SHP77 treated with DMSO at 0.1 percent for 48 hours (cell line): ENCODE measurements at regions not wholly inside any gene's neighbourhood (a gene's known extent, or its start where the extent isn't known, plus 50 kb on each side); places are given as distances from the start of the nearest gene placed in this dataset.

Experiments
- DNase-seq: peaks from one replicate; lab custom pipeline; 2025; lab: John Stamatoyannopoulos, UW

DNA sequence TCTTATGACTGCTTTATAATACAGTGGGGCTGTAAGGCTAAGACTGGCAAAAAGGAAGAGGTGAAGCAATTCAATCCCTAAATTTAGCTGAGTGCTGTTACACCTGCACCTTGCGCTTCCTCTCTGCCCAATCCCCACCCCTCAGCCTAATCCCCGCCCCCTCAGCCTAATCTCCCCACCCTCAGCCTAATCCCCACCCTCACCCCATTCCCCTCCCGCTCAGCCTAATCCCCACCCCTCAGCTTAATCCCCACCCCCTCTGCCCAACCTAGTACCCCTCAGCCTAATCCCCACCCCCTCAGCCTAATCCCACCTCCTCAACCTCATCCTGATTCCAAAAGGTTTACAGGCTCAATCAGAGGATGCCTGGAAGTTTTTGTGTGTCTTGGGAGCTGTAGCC, 155.5 kb downstream of the PMP22 start:
- no peak for DNase-seq

GRCh38 chr17:15108992-15109391, 156.1 kb downstream of the PMP22 start:
- DNase-seq = no peak

- DNase-seq = no peak
Observed at GRCh38 chr17:15106540-15106939, 158.6 kb downstream of the PMP22 start.

DNA sequence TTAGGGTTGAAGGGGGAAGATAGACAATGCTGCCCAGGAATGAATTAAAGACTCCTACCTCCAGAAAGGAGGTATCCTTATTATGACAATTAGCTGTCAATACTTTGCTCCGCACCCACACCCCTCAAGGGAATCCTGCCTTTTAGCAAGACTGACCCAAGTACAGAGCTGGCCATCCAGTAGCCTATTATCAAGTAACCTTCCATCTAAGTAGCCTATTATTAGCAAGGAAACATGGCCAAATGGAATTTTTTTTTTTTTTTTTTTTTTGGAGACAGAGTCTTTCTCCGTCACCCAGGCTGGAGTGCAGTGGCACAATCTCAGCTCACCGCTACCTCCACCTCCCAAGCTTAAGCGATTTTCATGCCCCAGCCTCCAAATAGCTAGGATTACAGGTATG, 161.3 kb downstream of the PMP22 start:
- no peak for DNase-seq

GRCh38 chr17:15101175-15101574, 164.0 kb downstream of the PMP22 start:
- DNase-seq = no peak

GRCh38 chr17:15096511-15096910, 168.6 kb downstream of the PMP22 start:
- DNase-seq = no peak

DNA sequence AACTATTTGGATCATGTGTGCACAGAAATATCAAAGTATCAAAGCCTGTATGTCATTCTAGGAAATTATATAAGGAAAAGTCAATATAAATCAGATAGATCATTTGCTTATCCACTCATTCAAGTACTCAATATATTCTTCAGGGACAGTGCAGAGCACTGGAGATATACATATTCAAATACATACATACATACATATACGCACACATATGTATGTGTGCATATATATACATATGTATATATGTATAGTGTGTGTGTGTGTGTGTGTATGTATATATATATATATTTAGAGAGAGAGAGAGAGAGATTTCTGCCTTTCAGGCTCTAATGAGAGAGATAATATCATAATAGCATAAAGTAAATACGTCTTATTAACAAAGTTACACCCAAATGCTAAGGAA, 169.2 kb downstream of the PMP22 start:
- DNase-seq = no peak

DNA sequence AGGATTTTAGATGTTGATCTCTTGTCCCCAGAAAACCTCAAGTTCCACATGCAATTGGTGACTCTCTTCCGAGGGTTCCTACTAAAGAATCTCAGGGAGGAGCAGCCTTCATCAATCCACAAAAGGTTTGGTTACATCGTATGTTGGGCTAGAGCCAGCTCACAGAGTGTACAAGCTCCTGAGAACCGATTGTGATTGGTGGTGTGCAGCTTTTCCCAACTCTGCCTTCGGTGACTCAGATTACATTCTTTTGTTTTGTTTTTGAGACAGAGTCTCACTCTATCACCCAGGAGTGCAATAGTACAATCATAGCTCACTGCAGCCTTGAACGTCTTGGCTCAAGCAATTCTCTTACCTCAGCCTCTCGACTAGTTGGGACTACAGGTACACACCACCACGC, 172.4 kb downstream of the PMP22 start:
- no peak for DNase-seq

DNA sequence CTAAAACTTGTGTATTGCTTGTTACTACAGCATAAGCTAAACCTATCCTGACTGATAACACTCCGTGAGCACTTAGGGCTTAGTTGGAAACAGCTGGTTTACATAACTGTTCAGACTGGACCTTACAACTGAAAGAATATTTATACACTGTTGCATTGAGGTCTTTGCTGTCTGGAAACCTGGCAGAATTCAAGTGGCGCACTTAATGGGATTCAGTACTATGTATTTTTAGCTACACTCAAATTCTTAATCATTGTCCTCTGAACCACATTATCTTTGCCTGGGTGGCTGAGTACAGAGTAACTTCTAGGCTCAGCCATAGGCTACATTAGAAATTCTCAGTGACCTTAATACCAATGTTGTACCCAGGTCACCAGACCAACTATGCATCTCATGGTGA, 172.9 kb downstream of the PMP22 start:
- DNase-seq = no peak

DNA sequence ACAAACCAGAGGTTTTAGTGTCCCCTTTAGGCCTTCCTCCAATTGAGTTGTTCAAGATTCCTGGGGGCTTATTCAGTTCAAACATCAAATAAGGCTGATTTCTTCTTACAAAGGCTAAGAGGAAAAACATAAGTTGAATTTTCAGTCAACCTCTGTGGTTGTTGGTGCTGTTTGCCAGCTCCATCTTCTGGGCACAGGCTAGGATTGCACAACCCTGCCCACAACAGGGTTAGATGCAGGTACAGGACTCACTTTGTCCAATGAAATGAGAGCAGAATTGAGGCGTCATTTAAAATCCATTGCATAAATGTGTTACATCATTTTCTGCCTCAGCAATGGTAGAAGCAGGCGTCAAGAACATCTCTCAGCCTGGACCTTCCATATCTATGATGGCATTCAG, 173.3 kb downstream of the PMP22 start:
- peak; percentile 12 for DNase-seq

GRCh38 chr17:15090533-15090932, 174.6 kb downstream of the PMP22 start:
- no peak for DNase-seq

DNA sequence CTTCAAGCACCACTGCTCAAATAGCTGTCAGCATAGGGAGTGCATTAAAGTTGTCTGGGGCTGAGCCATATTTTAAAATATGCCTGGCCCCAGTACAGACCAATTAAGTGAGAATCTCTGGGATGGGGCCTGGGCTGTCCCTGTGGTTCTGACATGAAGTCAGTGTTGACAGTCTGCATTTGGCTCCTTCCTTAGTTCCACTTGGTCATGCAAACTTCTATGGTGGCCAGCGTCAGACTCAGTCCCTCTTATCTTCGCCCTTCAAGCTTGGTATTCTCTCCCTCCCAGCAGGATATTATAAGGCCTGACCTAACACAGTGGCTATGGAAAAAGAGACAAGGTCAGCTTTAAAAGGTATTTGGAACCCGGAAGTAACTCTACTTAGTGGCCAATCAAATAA, 177.2 kb downstream of the PMP22 start:
- DNase-seq = no peak

DNA sequence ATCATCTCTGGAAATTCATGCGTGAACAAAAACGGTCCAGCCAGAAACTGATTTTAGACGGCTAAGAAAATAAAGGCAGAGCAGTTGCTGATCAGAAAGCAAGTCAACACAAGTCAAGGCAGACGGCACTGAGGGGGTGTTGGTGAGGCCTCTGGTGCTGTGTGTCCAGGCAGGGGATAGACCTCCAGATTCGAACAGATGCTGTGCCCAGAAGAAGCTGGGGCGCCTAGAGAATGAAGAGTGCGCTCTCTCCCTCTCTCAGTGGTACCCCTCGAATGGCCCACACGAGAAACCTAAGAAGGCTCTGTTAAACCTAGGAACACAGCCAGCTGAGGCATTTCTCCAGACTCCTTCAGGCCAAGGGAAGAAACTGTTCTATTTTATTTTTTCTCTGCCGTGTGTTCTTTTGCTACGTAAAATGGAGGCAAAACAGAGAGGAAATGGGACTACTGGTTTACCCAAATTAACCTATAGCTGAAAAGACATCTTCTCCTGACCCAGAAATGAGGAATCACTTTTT, 178.3 kb downstream of the PMP22 start:
- DNase-seq = no peak

GRCh38 chr17:15085890-15086677, 179.0 kb downstream of the PMP22 start:
- no peak for DNase-seq

GRCh38 chr17:15083225-15083624, 181.9 kb downstream of the PMP22 start:
- no peak for DNase-seq

GRCh38 chr17:15081008-15081407, 184.1 kb downstream of the PMP22 start:
- no peak for DNase-seq

DNA sequence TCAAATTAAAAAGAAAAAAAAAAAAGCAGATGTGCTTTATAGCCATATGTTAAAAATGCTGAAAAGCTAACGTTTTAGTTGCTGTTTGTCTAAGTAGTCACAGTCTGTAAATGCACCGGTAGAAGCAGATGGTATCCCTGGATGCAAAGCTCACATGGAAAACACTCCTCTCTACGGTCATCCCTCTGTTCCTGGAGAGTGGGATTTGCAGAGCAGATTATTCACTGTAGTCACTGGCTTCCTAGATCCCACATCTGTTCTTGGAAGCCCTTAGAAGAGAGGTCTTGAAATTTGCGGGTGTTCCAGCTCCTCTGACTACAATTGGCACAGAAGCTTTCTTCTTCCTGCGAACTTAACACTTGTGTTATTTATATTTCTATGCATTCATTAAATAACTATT, 186.6 kb downstream of the PMP22 start:
- no peak for DNase-seq

DNA sequence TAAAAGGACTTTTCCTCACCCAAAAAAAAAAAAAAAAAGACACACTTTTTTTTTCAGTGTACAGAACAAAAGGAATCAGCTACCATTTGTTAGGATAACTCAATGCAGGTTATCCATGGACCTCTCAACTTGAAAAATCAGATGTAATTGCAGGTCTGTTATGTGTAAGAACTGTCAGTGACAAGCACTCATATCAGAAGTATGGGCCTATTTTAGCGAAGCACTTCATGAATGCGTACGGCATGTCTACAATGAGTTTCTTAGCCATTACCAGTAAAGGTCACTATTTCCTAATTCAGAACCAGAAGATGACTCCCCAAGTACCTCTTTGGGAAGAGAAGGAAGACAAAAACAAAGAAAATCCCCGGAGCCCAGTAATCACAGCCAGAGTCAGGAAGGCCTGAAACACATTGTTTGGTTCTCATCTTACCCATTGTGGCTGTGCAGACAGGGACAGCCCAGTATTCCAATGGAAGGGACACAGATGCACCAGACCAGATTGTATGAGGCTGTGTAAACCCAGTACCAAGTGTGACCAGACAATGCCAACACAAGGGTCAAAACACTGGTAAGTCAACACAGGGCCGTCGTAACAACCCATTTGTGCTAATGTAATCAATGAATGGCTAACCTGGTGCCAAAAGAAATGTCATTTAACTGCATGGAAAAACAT, 188.0 kb downstream of the PMP22 start:
- no peak for DNase-seq

DNA sequence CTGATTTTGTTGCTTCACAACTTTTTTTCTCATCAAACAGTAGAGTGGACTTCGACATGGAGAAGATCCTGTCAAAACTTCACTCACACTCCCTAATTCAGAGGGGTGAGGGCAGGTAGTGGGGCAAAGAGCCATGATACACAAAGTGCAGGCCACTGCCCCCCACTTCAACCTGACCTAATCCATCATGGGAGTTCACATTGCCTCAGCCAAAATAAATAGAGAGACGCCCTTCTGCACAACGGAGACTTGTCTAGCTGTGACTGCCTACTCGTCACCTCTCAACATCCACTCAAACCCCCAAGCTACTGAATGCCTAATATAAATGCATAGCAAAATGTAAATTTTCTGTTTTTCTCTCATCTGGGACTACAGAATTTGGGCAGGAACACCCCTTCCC, 213.2 kb downstream of the PMP22 start:
- DNase-seq = no peak

DNA sequence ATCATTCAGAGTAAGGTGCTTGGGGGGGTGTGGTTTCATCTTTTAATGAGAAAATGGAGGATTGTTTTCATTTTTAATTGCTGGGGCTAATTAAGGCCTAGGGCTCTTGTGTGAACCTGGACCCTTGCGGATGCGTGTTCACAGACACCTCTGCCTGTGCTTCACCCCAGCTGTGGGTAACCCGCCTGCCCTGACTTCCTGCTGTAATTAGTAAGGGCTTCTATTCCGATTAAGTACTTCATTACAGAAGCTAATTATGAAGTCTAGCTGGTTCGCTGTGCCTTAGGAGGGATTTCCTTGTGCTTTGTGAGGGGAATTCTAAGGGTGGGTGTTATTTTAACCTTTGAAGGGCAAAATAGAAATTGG, 215.3 kb downstream of the PMP22 start:
- DNase-seq = no peak

GRCh38 chr17:15048933-15049794, 216.0 kb downstream of the PMP22 start:
- DNase-seq = no peak

- DNase-seq = no peak
Observed at GRCh38 chr17:15048381-15048780, 216.7 kb downstream of the PMP22 start.

DNA sequence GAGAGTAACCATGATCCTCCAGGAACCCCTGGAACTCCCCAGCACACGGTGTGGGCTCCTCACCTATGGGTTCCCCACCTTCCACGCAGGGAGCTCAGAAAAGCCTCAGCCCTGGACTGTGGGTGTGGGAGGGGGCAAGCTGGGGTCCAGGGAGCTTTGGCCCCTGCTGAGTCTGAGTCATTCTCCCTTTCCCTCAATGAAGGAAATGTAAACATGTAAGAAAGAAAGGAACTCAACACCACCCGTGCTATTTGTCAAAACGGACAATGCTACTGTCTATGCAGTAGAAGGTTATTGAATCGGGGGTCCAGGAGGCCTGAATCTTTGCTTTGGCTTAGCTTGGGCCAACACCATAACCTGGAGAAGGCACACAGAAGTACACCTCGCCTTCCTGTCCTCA, 222.8 kb downstream of the PMP22 start:
- no peak for DNase-seq
